ENCODE measurements at regions not wholly inside any gene's neighbourhood (a gene's known extent, or its start where the extent isn't known, plus 50 kb on each side); places are given as distances from the start of the nearest gene placed in this dataset.
"Not testable (repeated sequence)": the region's sequence is repeated elsewhere in the genome, so short reads cannot be mapped to it uniquely, and the experiment has no call there.

DNA sequence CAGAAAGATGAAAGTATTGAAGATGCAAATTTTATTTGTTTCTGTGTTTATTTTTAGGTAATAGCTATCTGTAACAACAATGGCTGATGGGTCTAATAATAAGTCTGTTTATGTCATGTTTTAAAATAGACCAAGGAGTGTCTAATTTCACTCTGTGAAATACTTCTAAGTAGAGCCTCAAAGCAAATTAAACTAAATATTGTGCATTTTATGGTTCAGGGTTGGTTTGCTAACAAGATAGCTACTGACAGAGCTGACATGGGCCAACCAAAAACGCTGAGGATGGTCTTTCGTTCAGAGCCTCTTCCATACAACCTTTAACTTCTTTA is 437.6 kb upstream of the CTSO start:
- no peak for FAIRE-seq

DNA sequence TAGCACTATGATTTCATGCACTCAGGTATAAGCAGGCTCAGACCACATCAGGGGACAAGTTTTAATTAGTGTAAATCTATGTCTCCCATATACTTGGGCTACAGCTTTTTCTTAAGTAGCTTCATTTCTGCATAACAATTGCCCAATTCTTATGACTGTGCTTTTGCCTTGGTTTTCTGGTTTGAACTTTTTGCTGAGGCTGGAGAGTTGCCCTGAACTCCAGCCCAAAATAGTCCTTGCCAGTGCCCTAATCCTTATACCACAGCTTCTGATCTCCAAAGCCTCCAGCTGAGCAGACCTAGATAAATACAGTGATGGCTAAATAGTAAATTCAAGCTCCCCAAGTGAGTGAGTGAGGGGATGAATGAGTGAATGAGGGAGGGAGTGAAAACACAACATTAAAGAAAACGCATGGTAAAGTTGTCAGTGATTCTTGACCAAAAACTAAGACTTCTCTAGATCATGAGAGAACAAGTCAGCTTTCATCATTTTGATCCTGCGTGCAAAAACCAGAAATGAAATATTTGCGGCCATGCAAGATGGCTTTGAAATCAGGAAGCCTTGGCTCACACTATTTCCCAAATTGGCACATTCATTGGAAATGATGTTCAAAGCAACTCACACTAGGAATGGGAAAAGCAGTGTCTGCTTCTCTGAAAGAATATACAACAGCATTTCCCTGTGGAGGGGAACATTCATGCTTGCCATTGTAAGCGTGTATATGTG is 437.1 kb upstream of the CTSO start:
- no peak for FAIRE-seq

DNA sequence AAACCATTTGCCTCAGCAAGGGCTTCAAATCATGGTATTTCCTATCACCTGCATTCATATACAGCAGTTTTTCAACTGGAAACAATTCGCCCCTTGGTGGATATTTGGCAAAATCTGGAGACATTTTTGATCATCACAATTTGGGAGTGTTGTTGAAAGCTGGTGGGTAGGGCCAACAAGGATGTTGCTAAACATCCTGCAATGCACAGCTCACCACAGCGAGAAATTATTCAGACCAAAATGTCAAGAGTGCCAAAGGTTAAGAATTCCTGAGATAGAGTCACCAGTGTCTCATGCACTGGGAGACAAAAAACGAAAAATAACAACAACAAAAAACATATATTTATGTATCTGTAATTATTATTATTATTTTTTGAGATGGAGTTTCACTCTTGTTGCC is 435.2 kb upstream of the CTSO start:
- FAIRE-seq = no peak

DNA sequence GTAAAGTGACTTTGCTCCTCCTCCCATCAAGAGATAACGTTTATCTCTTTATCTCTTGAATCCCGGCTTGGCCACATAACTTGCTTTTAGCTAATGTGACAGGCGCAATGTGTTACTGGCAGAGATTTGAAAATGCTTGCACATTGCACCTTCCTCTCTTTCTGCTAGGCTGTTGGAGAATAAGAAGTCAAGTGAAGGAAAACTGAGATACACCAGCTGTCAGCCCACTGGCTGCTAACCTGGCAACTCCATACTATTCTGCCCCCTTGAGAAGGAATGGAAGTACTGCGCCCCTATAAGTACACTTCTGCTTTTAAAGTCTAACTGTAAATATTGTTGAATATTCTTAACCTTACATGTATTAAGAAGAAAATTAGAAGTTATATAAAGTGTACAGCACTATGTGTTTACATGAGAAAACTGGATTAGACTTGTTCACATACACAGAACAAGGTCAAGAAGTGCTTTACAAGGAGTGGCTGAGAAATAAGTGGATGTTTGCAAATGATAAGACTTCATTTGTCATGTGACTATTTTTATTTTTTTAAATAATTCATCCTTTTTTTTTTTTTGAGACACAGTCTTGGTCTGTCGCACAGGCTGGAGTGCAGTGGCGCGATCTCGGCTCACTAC is 424.5 kb upstream of the CTSO start:
- FAIRE-seq = no peak

DNA sequence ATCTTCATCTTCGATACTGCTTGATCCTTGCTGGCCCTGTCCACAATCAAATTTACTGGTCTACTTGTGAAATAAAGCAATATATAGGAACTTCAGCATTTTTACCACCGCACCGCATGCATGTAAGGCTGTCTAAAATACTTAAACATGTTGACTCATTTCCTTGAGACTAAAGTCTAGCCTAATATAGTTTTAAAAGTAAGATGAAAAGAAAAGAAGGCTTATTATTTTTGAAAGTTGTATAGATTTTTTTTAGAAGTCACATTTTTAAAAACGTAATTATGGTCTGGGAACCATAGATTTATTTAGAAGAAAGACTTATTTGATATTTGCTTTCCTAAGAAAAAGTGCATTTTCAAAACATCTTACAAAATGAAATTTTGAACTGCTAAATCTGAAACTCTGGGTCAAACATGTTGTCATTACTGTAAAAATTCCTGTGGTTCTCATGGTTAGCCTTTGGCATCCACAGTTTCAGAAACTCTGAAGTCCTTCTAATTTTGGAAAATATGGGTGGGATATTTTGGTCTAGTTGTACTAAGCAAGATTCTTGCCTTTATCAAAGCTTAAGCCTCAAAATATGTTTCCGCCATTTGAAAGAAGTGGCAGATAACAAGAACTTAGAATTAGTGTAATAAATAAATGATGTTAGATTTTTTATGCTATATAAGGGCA is 423.5 kb upstream of the CTSO start:
- peak; percentile 80 for FAIRE-seq

DNA sequence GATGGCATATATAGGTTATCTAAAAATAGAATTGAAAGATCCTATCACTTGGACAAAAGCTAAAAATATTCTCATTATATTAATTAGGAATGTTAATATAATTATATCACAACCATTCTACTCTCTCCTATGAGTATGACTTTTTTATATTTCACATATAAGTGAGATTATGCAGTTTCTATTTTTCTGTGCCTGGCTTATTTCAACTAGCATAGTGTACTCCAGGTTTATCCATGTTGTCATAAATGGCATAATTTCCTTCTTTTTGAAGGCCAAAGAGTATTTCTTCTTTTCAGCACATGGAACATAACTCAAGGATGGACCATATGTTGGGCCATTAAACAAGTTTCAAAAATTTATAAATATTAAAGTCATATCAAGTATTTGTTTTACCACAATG is 421.2 kb upstream of the CTSO start:
- FAIRE-seq = no peak

DNA sequence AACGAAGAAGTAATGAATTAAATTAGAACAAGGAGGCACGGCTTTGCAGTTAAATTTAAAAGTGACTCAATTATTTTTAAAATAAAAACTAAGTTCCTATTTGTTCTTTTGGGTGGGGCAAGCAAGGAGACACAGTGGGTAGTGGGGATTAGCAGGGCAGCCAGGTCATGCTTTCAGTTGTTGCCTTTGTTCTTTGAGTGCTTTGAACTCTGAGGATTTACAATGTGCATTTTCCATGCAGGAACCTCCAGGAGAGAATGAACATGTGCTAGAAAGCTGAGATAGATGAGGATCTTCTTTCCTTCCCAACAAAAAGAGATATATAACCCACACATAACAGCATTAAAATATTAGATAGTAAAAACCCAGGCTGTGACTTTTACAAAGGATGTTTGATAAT is 420.4 kb upstream of the CTSO start:
- FAIRE-seq = peak; percentile 94

DNA sequence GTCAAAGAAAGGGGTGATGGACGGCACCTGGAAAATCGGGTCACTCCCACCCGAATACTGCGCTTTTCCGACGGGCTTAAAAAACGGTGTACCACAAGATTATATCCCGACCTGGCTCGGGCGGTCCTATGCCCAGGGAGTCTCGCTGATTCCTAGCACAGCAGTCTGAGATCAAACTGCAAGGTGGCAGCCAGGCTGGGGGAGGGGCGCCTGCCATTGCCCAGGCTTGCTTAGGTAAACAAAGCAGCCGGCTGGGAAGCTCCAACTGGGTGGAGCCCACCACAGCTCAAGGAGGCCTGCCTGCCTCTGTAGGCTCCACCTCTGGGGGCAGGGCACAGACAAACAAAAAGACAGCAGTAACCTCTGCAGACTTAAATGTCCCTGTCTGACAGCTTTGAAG is 413.8 kb upstream of the CTSO start:
- not testable (repeated sequence) for FAIRE-seq

DNA sequence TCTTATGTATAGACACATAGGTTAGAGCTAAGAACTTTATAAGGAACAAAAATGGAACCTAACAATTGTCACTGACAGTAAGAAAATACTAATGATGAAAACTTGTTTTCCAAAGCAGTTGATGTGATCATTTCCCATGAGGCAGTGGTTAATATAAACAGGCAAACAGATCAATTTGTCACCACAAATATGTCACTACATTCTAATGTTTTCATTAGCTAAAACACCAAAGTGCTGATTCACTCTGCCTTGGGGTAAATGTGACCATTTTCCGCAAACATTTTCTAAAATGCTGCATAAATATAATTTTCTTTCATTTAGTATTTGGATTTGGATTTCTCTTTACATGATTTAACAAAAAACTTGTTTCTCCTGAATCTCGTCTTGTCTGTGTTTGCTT is 408.9 kb upstream of the CTSO start:
- FAIRE-seq = no peak

DNA sequence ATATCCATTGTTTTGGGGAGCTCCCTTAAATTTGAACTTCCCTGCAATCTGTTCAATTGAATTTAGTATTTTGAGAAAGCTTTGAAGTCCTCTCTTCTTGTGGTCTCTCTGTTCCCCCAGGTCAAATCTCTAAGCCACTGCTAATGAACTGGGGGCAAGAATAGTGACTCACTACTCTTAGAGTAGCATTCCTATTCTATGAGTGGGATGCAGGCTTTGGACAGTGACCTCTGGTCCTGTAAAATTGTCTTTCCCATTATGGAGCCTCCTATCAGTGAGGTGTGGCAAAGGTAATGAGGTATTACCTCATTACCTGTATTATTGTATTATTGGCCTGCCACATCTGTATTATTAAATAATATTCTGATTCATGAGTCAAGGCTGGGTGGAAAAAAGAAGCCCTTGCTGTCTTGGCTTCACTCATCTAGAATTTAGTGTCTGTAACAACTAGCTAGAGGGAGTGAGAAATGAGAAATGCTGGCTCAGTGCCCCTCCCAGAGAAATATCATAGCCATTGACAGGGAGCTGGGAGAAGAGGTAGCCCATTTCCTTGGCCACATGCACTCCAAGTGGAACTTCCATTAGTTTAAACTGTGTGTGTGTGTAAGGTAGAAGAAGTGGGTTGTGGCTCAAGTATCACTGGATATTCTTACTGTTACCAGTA is 393.9 kb upstream of the CTSO start:
- no peak for FAIRE-seq

DNA sequence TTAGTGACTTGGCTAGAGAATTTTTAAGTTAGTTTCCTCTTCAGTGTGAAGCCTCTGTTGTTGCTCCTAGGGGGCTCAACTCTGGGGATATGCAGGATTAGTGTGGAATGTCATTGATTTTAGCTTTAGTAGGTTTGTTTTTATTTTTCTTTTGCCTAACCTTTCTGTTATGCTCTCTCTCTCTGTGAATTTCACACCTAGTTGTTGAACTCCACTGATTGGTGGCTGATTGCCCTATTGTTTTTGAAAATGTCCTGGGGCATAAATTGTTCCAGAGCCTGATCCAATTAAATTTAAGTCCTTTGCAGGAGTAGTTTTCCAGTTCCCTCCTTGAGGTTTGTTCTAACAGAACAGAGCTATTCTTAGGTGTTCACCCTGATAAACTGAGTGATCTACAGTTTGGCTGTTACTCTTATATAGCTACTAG is 393.3 kb upstream of the CTSO start:
- no peak for FAIRE-seq

DNA sequence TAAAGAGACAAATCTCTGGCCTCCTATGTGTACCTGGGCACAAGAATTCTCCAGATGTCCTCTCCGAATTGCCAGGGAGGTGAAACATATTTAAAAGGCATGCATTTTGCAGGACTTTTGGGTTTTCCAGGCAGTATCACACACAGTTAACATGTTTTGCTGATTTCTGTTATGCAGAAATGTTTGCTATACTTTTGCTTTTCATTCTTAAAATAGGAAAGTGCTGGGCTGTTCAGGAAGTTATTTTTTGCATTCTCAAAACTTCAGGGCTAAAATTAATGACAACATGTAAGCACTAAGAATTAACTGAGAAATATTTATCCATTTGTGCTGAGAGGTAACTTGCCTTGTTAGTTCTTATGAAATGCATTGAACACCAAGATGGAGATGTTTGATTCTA is 390.7 kb upstream of the CTSO start:
- FAIRE-seq = no peak

DNA sequence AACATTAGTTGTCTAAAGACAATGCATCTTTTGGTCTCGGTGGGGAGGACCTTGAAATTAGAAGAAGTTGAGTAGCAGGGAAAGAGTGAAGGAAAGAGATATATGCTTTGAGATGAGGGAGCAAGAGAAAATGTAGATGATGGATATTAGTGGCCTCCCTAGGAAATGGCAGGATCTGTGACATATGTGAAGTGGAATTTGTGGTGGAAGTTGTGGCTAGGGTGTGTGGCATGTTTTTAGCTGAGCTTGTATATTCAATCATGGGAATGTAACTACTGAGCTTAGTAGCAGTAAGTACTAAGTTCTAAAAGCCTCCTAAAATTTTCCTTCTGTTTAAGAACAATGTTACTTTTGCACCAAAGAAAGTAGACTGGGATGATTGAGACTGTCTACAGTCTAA is 382.8 kb upstream of the CTSO start:
- FAIRE-seq = no peak

DNA sequence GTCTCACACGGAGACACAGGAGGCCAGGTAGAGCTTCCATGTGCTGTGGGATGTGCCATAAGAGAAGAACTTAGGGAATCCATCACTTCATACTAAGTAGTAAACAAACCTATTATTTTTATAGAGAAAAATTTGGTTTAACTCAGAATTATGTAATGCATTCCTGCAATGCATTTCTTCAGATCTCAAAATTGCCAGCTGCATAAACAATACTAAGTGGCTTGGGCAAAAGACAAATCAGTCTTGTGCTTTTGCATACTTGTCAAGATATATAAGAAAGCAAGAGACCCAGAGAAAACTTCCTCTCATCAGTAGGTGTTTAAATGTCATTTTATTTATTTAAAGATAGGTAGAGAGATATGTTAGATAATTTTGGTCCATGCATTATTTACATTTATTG is 382.1 kb upstream of the CTSO start:
- no peak for FAIRE-seq

DNA sequence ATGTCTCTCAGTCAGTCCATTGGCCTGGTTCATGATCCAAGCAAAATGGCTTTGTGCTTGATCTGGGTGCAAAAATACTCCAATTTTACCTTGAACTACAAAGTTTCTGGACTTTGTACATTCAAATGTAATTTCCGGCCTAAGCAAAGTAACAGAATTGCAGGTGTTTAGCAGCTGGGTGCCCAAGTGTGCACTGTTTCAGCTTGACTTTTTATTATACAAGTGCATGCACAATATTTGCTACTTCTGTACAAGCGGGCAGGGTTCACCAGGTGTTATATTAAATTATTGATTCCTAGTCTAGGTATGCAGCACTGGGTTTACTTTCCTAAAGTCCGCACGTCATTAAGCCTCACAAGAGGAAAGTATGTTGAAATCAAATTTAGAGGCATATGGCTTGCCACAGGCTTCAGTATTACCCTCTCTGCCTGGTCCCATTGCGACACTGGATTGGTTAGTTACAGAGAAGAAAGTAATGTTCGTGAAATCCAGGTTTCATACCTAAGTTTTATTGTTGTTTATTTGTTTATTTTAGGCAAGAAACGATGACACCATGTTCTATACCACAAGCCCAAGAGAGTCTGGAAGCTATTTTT is 376.9 kb upstream of the CTSO start:
- no peak for FAIRE-seq

DNA sequence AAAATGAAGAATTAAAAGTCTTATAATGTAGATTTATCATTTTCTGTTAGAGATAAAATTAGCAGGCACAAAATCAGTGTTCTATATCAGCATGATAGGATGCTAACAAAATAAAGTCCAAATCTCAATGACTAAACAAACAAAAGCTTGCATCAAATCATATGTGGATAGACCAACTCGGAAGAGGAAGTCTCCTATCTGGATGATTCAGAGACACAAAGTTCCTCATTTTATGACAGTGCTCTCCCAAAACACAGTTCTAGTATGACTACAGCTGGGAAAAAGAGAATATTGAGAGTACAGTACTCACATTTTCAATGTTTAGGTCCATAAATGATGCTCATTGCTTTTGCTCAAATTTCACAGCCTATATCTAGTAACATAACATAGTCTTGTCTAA is 376.1 kb upstream of the CTSO start:
- no peak for FAIRE-seq

DNA sequence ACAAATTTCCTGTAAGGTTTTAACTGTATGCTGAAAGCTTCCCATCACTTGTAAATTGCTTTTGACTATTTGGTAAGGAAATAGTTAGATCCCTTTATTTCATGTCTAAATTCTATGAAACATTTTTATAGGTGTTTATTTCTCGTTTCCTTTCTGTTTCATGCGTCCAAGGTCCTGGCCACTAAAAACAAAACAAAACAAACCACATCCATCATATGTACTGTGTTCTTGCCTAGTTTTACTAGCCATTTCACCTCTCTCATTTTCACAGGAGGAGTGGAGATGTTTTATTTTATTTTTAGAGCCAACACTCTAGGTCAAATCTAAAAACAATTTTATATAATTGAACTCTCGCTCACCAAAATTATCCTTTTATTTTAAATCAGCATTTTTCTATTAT is 375.2 kb upstream of the CTSO start:
- no peak for FAIRE-seq

DNA sequence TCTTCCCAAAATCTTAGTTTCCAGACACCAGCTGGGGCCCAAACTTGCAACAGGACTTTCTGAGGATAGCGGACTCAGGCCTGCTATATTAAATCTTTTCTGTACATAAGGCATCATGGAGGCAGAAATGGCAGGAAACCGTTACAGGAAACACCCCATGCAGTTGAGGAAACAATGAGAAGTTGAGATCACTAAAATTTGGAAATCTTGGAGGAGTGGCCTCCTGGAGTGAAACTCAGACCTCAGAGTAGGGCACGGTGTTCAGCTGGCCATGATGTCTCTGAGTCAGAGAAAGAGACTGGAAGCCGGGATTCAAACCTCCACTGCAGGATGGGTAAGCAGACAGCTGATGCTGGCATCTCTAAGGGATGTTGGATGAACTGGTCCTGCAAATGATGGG is 372.6 kb upstream of the CTSO start:
- no peak for FAIRE-seq

DNA sequence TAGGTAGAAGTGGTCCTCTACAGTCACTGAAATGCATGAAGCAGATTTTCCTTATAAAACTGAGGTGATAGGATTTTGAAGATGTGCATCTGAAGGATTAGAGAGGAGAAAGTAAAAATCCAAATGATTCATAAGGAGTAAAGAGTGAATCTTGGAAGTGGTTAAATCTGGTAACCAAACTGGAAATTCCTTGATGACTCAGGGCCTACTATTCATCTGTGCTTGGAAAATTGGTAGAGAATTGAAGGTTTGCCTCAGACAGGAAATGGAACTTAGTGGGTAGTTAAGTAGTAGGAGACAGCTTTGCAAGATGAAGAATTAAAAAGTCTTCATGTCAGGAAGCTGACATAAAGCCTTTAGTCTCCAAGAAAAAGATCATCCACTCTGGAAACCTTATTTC is 368.9 kb upstream of the CTSO start:
- FAIRE-seq = no peak

DNA sequence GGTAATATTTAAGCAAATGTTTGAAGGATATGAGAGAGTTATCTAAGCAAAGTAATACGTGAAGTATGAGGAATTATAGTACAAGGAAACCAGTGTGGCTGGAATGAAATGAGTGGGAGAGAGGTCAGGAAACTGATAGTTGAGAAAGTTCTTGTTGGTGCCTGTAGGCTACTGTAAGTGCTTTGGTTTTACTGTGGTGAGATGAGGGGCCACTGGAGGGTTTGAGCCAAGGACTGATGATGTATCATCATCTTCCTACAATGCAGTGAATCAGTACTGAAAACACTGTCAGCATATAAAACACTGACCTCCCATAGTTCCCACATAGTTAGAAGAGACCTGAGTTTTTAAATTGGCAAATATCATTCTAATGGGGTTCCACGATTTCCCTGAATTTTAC is 367.5 kb upstream of the CTSO start:
- no peak for FAIRE-seq

DNA sequence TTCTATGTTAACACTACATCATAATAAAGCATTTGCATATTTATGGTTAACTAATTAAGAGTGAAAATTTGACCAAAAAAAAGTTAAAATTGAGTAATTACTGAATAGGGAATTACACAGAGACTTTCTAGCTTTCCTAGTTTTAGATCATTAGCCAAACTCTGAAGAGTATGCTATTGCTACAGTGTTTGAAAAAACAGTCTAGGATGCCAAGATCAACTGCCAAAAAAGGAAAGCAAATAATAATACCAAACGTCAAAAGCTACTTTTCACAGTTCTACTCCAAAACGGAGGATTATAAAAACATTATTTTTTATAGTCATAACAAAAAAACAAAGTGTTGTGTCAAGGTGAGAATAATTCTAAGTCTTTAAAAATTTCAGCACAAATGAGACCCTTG is 359.8 kb upstream of the CTSO start:
- FAIRE-seq = peak; percentile 65

DNA sequence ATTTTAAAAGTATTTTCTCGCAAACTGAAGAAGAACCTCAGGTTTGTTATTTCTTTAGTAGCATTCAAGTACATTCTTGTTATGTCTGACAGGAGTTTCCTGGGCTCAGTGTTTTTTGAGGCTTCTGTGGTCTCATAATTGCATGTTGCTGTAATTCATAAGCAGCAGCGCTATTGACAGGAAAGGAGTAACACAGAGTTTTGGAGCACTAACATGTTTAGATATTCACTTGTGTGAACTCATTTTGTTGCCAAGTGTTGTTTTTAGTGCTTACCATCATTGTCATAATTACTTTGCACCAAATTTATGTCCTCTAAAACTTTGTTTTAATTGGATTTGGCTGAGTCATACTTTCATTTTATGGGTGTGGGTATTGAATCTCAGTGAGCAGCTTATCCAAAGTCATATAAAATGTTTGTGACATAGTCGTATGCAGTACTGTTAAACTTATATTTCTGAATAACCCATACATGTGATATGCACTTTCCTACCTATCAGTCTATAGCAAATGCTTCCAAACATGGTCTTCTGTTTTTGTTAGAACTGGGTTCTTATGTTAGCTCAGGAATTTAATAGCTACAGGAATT is 358.7 kb upstream of the CTSO start:
- FAIRE-seq = no peak

DNA sequence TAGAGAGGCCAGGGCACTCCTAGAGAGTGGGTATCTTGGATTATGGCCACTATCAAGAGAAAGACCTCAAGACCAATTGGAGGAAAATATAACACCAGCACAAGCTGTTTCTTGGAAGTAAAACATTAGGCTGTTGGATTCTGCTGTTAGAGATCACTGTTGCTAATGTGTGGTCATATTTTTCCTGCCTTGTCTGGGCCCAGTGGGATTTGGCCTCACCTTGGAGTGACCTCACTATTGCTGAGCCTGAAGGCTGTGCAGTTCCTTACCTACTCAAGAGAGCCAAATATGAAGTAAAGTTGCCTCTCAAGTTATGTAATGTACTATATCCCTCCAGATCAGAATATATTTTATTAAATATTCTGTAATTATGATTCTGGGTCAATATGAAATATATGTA is 355.4 kb upstream of the CTSO start:
- FAIRE-seq = no peak

Measured in endometrium (tissue), 2 donors.